Stimulated activated naive B cell treated with anti-CD40 and anti-IgM and Interleukin-4, amounts not matched to agents 10 μg/mL and 1 μg/mL and 100 μg/mL, for 72 hours (primary cell): ENCODE measurements at regions not wholly inside any gene's neighbourhood (a gene's known extent, or its start where the extent isn't known, plus 50 kb on each side); places are given as distances from the start of the nearest gene placed in this dataset.

Source experiments
- ATAC-seq, 2 donors: fragments of 150-1000 bp; cut with Tn5 transposase; replicated peaks; 2 replicates each; pipeline ENCODE4 v1.10.0; 2021; ENCODE audit warnings: moderate library complexity in 1 of 2
- DNase-seq: peaks from one replicate; pipeline ENCODE4 v3.0.0; 2021
- H3K27ac Mint-ChIP-seq: one replicate; pipeline ENCODE4 v1.8.0; 2022; ENCODE audit warnings: mild to moderate bottlenecking, mixed read lengths
- H3K27me3 Mint-ChIP-seq, 2 donors: one replicate each; pipeline ENCODE4 v1.8.0; 2022; ENCODE audit warnings: mixed read lengths in 2 of 2
- H3K36me3 Mint-ChIP-seq, 2 donors: one replicate each; pipeline ENCODE4 v1.8.0; 2022; ENCODE audit warnings: mixed read lengths in 2 of 2, mild to moderate bottlenecking in 1 of 2
- H3K4me1 Mint-ChIP-seq, 2 donors: one replicate each; pipeline ENCODE4 v1.8.0; 2022; ENCODE audit warnings: mixed read lengths in 2 of 2, mild to moderate bottlenecking in 1 of 2
- H3K4me3 Mint-ChIP-seq, 2 donors: one replicate each; pipeline ENCODE4 v1.8.0; 2022; ENCODE audit warnings: mild to moderate bottlenecking in 2 of 2, mixed read lengths in 2 of 2, moderate library complexity in 1 of 2
- H3K9me3 Mint-ChIP-seq, 2 donors: one replicate each; pipeline ENCODE4 v1.8.0; 2022; ENCODE audit warnings: mixed read lengths in 2 of 2, mild to moderate bottlenecking in 1 of 2

DNA sequence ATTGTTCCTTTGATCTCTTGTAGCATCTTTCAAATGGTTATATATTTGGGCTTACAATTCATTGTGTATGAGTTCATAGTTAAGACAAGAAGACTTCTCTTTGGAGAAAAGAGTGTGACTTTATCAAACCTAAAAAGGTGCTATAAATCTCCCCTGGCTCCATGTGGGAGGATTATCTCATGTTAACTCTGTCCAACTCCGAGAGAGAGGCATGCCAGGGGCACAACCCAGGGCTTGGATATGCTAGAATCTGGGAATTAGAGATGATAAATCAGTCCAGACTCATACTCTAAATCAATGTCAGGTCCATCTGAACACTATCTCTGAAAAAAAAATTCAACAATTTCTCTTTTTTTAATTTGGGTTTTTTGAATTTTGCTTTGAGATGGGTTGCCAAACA lies 462.8 kb downstream of the TUSC7 start:
- H3K27ac Mint-ChIP-seq, result no peak overlapping the region
- peaks cover 0 to 1% of the 10 kb centered on the region in 2 donors for H3K9me3 Mint-ChIP-seq
- DNase-seq (no peak), ATAC-seq (no peak)
- H3K36me3 Mint-ChIP-seq, result no peaks in the 10 kb centered on the region
- peaks cover 0 to 8% of the 10 kb centered on the region in 2 donors for H3K4me1 Mint-ChIP-seq
- no peak overlapping the region for H3K4me3 Mint-ChIP-seq
- no peaks in the 10 kb centered on the region for H3K27me3 Mint-ChIP-seq

DNA sequence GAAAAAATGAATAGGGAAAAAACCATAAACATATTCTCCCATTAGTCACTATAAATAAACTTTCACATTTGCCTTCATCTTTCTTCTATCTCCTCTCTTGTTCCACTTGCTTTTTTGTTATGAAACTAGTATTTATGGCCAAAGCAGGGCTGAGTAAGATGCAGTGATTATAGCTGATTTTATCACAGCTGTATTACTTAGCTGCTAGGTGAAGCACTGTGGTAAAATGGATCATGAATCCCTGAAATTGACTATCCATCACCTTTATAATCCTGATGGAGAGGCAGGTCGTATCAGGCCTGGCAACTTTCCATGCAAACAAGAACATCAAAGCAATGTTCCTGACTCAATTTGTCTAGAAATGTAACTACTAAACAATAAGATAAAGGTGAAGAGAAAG lies 471.6 kb downstream of the TUSC7 start:
- Mint-ChIP-seq H3K9me3 (no peaks in the 10 kb centered on the region), H3K4me3 (no peak overlapping the region), H3K27me3 (no peaks in the 10 kb centered on the region), H3K4me1 (no peaks in the 10 kb centered on the region), H3K36me3 (no peaks in the 10 kb centered on the region), H3K27ac (no peak overlapping the region)
- ATAC-seq (no peak), DNase-seq (no peak)

DNA sequence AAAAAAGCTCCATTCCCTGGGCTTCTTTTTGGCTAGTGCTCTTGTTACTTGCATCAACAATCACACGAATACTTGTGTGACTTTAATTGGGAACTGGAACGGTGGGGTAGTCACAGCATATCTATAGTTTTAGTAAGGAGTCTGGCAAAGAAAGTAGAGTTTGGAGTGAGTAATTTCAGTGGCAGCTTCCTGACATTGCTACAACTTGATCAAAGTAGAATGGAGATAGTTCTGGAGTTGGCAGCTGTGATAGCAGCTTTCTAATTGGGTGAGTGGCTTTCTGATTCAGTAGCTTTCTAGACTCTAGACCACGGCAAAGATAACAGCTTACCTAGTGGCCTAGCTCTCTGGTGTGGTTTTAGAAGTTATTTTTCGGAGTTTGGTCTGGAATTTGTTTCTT lies 475.0 kb downstream of the TUSC7 start:
- H3K27ac Mint-ChIP-seq, result no peak overlapping the region
- H3K9me3 Mint-ChIP-seq, result no peaks in the 10 kb centered on the region
- H3K4me3 Mint-ChIP-seq, result no peak overlapping the region
- H3K27me3 Mint-ChIP-seq, result no peaks in the 10 kb centered on the region
- H3K36me3 Mint-ChIP-seq, result no peaks in the 10 kb centered on the region
- H3K4me1 Mint-ChIP-seq, result no peaks in the 10 kb centered on the region
- DNase-seq, result no peak
- no peak for ATAC-seq

DNA sequence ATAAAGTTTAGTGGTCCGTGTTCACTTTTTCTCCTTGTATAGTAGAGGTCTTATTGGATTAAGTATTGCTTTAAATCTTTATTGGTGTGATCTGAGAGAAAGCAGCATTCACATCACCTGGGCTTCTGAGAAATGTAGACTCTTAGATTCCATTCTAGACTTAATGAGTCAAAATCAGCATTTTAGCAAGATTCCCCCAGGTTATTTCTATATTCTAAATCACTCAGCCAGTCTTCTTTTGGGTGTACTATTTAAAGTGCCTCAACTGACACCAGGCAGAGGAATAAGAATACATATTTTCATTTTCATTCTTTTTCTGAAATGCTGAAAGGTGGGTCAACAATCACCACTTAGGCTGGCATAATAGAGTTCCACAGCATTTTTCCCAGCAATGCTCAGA lies 481.7 kb downstream of the TUSC7 start:
- DNase-seq, result no peak
- ATAC-seq, result no peak
- Mint-ChIP-seq H3K9me3 (no peaks in the 10 kb centered on the region), H3K27me3 (no peaks in the 10 kb centered on the region), H3K36me3 (no peaks in the 10 kb centered on the region), H3K4me1 (no peaks in the 10 kb centered on the region), H3K4me3 (no peak overlapping the region), H3K27ac (no peak overlapping the region)

DNA sequence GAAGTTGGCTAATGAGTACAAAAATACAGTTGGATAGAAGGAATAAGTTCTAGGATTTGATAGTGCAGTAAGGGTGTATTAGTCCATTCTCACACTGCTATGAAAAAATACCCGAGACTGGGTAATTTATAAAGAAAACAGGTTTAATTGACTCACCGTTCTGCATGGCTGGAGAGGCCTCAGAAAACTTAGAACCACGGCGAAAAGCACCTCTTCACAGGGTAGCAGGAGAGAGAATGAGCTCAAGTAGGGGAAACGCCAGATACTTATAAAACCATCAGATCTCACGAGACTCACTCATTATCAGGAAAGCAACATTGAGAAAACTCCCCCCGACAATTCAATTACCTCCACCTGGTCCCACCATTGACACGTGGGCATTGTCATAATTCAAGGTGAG lies 483.3 kb downstream of the TUSC7 start:
- Mint-ChIP-seq H3K4me3 (no peak overlapping the region), H3K27me3 (no peaks in the 10 kb centered on the region), H3K4me1 (no peaks in the 10 kb centered on the region), H3K9me3 (no peaks in the 10 kb centered on the region), H3K36me3 (no peaks in the 10 kb centered on the region), H3K27ac (no peak overlapping the region)
- DNase-seq, result no peak
- ATAC-seq, result no peak

DNA sequence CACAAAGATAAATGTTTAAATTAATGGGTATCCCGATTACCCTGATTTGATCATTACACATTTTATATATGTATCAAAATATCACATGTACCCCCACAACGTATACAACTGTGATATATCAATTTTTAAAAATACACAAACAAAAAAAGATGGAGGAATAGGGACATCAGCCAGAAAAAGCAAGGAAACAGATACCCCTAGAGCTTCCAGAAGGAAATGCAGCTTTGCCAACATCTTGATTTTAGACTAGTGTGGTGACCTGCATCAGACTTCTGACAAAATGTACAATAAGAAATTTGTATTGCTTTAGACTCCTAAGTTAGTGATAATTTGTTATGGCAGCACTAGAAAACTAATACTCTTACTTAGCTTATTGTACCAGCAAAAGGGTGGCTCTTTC lies 483.8 kb downstream of the TUSC7 start:
- no peak for ATAC-seq
- no peak overlapping the region for H3K27ac Mint-ChIP-seq
- H3K4me1 Mint-ChIP-seq, result no peaks in the 10 kb centered on the region
- H3K27me3 Mint-ChIP-seq, result no peaks in the 10 kb centered on the region
- no peak overlapping the region for H3K4me3 Mint-ChIP-seq
- H3K36me3 Mint-ChIP-seq, result no peaks in the 10 kb centered on the region
- no peak for DNase-seq
- no peaks in the 10 kb centered on the region for H3K9me3 Mint-ChIP-seq

DNA sequence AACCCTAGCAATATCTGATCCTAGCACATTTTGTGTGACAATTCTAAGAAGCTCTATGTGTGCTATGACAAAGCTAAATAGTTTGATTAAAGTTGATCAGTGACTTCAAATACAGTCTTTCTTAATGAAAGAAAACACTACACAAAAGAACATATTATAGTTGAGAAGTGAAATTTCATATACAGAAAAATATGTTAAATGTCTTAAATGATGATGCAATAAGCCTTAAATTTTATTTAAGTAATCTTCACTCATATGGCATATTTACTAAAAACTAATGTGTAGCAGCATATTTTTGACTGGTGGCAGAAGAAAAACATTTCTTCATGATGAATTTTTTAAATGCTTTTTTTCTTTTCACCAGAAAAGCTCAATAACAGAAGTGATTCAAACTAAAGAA lies 485.5 kb downstream of the TUSC7 start:
- H3K36me3 Mint-ChIP-seq, result no peaks in the 10 kb centered on the region
- DNase-seq (no peak), ATAC-seq (no peak)
- H3K27me3 Mint-ChIP-seq, result no peaks in the 10 kb centered on the region
- H3K4me3 Mint-ChIP-seq, result no peak overlapping the region
- no peaks in the 10 kb centered on the region for H3K4me1 Mint-ChIP-seq
- H3K9me3 Mint-ChIP-seq, result peaks cover 0 to 2% of the 10 kb centered on the region in 2 donors
- H3K27ac Mint-ChIP-seq, result no peak overlapping the region

DNA sequence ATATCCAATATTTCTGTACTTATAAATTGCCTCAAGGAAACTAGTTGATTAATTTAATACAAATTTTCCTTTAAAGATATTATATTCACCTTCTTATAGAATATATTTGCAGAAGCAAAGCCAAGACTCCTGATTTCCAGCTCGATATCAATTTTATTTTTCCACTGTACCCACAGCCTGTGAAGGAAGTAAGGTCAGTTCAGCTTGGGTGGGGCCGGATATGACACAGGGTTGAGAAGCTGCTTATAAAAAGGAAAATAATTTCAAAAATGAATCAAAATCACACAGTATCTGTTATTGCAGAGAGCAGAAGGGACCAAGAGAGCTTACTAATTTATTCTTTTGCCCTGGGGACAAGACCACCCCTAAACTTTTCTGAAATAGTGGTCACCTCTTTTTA lies 491.4 kb downstream of the TUSC7 start:
- H3K27me3 Mint-ChIP-seq, result no peaks in the 10 kb centered on the region
- peaks cover 0 to 2% of the 10 kb centered on the region in 2 donors for H3K9me3 Mint-ChIP-seq
- DNase-seq (no peak), ATAC-seq (no peak)
- H3K27ac Mint-ChIP-seq, result no peak overlapping the region
- H3K4me1 Mint-ChIP-seq, result no peaks in the 10 kb centered on the region
- H3K36me3 Mint-ChIP-seq, result no peaks in the 10 kb centered on the region
- H3K4me3 Mint-ChIP-seq, result no peak overlapping the region

DNA sequence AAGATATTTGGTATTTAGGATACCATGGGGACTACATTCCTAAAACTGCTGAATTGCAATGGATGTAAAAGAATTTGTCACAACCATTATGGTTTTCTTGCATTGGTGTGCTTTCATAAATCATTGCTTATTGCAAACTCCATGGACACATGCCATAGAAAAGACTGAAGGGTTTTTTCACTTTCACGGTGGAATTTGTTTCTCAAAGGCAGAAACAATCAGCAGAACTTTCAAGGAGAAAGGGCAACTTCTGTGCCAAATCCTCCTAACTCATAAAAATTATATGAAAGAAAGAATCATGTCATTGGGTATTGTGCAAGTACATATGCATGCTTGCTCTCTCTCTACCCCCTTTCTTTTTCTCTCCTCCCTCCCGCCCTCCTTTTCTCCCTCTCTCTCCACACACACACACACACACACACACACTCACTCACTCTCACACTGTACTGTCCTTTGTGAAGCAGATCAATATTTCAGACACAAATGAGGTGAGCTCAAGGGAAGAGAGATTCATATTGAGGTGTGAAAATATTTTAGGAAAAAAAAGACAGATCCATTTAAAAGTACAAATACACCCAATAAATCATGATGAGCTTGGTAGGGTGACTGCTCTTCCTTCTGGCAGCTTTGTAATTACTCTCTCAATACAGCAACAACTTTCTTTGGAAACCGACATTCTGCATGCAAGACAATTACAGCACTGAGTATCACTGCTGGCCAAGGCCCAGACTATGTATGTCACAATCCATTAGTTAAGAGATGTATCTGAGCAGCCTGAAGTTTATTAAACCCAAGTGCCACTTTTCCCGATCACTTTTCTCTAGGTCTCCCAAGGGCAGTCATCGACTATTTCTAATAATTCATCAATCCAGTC lies 492.6 kb downstream of the TUSC7 start:
- H3K27me3 Mint-ChIP-seq, result no peaks in the 10 kb centered on the region
- H3K4me1 Mint-ChIP-seq, result no peaks in the 10 kb centered on the region
- no peaks in the 10 kb centered on the region for H3K36me3 Mint-ChIP-seq
- no peak overlapping the region for H3K27ac Mint-ChIP-seq
- no peak overlapping the region for H3K4me3 Mint-ChIP-seq
- DNase-seq (no peak), ATAC-seq (no peak)
- H3K9me3 Mint-ChIP-seq, result peaks cover 0 to 2% of the 10 kb centered on the region in 2 donors

DNA sequence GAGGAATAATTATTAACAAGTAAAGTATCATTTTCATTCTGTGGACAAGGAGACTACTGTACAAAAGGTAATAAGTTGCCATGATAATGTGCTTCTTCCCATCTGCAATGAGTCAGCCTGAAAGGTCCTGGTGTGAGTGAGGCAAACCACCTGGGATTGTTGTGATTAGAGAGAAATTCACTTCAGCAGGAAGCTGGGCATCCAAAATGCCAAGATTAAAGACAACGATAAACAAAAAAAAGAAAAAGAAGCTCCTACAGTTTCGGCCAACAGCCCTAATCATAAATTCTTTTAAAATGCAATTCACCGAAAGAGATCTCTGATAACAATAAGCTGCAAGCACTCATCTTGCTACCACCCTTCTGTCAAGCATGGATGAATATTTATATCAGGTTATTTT lies 507.8 kb downstream of the TUSC7 start:
- Mint-ChIP-seq H3K4me3 (no peak overlapping the region), H3K4me1 (no peaks in the 10 kb centered on the region), H3K27me3 (no peaks in the 10 kb centered on the region), H3K27ac (no peak overlapping the region), H3K9me3 (peaks cover 0 to 5% of the 10 kb centered on the region in 2 donors), H3K36me3 (no peaks in the 10 kb centered on the region)
- DNase-seq, result no peak
- ATAC-seq, result no peak

DNA sequence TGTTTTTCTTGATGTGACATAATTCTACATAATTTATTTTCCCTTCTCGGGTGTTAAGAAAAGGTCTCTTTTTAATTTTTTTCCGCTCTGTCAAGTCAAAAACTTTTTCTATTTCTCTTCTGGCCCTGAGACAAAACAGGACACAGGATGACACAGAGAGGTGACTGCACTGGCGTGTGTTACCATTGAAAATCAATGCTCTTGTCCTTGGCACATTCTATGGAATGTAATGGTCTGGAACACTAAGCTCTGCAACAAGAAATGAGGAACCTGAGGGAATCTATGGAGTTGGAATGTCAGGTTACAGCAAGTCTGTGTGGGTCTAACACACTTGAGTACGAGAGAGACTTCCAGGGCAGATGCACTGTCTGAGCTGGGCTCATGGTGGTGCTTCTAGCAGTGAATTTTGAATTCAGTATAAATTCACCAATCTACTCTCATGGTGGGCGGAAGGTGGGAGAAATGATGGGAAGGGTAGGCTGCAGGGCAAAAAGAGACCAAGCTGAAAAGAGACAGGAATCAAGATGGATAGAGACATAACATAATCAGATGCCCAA lies 508.3 kb downstream of the TUSC7 start:
- ATAC-seq, result no peak
- Mint-ChIP-seq H3K4me1 (no peaks in the 10 kb centered on the region), H3K36me3 (no peaks in the 10 kb centered on the region), H3K9me3 (peaks cover 0 to 4% of the 10 kb centered on the region in 2 donors), H3K4me3 (no peak overlapping the region), H3K27me3 (no peaks in the 10 kb centered on the region), H3K27ac (no peak overlapping the region)
- DNase-seq, result no peak

DNA sequence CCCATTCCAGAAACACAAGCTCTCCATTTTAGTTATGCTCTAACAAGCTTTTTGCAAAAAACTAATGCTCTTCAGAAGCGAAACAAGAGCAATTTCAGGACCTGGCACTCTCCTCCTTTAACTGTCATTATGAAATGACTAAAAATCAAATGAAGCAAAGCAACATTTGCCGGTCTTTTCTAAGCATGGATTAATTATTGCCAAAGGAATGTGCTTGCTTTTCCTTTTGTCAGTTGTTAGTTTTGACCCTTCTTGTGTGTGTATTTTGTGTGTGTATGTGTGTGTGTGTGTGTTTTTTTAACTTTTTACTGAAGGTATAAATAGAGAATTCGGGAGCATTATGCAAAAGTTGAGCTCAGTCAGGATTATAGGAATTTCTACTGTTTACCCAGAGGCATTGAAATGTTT lies 509.1 kb downstream of the TUSC7 start:
- DNase-seq, result no peak
- Mint-ChIP-seq H3K4me1 (no peaks in the 10 kb centered on the region), H3K9me3 (peaks cover 0 to 2% of the 10 kb centered on the region in 2 donors), H3K27ac (no peak overlapping the region), H3K36me3 (no peaks in the 10 kb centered on the region), H3K27me3 (no peaks in the 10 kb centered on the region), H3K4me3 (no peak overlapping the region)
- ATAC-seq, result no peak

DNA sequence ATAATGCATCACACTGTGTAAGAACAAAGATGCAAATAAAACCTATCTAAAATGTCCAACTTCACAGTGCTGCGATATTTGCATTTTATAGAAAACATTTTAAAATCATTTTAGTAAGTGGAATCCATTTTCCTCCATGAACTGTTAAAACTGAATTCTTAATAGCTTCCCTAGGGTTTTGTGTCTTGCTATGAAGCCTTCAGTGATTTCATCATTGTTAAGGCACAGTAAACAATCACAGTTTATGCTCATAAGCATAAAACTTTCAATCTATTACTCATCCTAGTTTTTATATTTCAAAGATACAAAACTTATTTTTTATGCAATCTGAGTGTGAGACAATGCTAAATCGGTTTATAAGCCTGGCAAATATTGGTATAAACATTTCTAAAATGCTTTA lies 509.7 kb downstream of the TUSC7 start:
- ATAC-seq (no peak), DNase-seq (no peak)
- Mint-ChIP-seq H3K27ac (no peak overlapping the region), H3K4me3 (no peak overlapping the region), H3K27me3 (no peaks in the 10 kb centered on the region), H3K4me1 (no peaks in the 10 kb centered on the region), H3K9me3 (peaks cover 0 to 2% of the 10 kb centered on the region in 2 donors), H3K36me3 (no peaks in the 10 kb centered on the region)

DNA sequence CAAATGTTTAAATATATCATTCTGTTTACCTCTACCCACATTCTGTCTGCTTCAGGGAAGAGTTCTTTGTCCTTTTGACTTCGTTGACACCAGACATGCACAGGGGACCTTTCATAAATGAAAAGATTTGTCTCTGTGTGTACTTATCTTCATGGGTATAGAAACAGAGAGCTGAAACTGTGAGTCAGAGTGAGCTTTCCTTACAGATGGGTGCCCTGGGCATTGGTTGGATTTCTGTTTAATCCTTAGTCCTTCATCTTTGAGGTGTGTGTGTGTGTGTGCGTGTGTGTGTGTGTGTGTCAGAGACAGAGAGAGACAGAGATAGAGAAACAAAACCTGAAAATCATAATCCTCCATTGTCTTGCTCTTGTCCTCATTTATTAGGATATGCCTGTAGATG lies 517.4 kb downstream of the TUSC7 start:
- no peaks in the 10 kb centered on the region for H3K36me3 Mint-ChIP-seq
- DNase-seq (no peak), ATAC-seq (no peak)
- no peak overlapping the region for H3K27ac Mint-ChIP-seq
- H3K4me1 Mint-ChIP-seq, result no peaks in the 10 kb centered on the region
- no peak overlapping the region for H3K4me3 Mint-ChIP-seq
- no peaks in the 10 kb centered on the region for H3K27me3 Mint-ChIP-seq
- H3K9me3 Mint-ChIP-seq, result peaks cover 0 to 4% of the 10 kb centered on the region in 2 donors

DNA sequence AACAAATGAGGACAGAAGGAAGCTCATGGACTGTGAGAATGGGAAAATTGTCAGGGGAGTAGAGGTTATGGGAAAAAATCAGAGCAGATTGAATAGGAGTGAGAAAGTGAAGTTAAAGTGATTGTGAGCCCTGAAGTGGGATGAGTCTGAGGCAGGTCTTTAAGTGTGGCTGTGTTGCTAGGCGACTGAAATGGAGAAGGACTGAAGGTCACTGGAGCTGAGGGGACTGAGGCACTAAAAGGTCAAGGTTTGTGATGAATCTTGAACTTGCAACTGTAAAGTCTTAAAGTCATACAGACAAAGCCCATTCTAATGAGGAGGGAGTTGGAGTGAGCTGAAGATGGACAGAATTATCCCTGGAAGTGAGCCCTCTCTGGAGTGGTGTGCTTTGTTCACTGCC lies 518.9 kb downstream of the TUSC7 start:
- Mint-ChIP-seq H3K27ac (no peak overlapping the region), H3K27me3 (no peaks in the 10 kb centered on the region), H3K9me3 (peaks cover 0 to 4% of the 10 kb centered on the region in 2 donors), H3K4me1 (no peaks in the 10 kb centered on the region), H3K36me3 (no peaks in the 10 kb centered on the region), H3K4me3 (no peak overlapping the region)
- DNase-seq (no peak), ATAC-seq (peak; percentile 29 to 39)
